HFFc6 (cell line): ENCODE measurements at regions not wholly inside any gene's neighbourhood (a gene's known extent, or its start where the extent isn't known, plus 50 kb on each side); places are given as distances from the start of the nearest gene placed in this dataset.
"Not testable (repeated sequence)": the region's sequence is repeated elsewhere in the genome, so short reads cannot be mapped to it uniquely, and the experiment has no call there.

Experiments used
- DNase-seq: peaks from one replicate; pipeline ENCODE4 v3.0.0-alpha.2; 2018
- H3K27ac Mint-ChIP-seq: 2 replicates; pipeline ENCODE4 v1.8.0; 2020; ENCODE audit warnings: mild to moderate bottlenecking, mixed read lengths
- H3K27me3 Mint-ChIP-seq: 2 replicates; pipeline ENCODE4 v1.8.0; 2021; ENCODE audit warnings: mild to moderate bottlenecking, moderate library complexity, mixed read lengths; ENCODE audit not compliant: insufficient read depth
- H3K36me3 Mint-ChIP-seq: 2 replicates; pipeline ENCODE4 v1.8.0; 2021; ENCODE audit warnings: low read depth, mixed read lengths
- H3K4me1 Mint-ChIP-seq: 2 replicates; pipeline ENCODE4 v1.8.0; 2020; ENCODE audit warnings: low read depth, mixed read lengths
- H3K4me3 Mint-ChIP-seq: 2 replicates; pipeline ENCODE4 v1.8.0; 2020; ENCODE audit warnings: mild to moderate bottlenecking, moderate library complexity, mixed read lengths
- H3K9me3 Mint-ChIP-seq: 2 replicates; pipeline ENCODE4 v1.8.0; 2020; ENCODE audit warnings: mild to moderate bottlenecking, mixed read lengths
- TF ChIP-seq, protein P1 (sequence below): fragments of 200-600 bp; sonication (generic); IDR thresholded peaks from 2 replicates; pipeline ENCODE4 v1.5.0; 2021; ENCODE audit warnings: antibody characterized with exemption, mild to moderate bottlenecking

- TF ChIP-seq, protein P1, sequence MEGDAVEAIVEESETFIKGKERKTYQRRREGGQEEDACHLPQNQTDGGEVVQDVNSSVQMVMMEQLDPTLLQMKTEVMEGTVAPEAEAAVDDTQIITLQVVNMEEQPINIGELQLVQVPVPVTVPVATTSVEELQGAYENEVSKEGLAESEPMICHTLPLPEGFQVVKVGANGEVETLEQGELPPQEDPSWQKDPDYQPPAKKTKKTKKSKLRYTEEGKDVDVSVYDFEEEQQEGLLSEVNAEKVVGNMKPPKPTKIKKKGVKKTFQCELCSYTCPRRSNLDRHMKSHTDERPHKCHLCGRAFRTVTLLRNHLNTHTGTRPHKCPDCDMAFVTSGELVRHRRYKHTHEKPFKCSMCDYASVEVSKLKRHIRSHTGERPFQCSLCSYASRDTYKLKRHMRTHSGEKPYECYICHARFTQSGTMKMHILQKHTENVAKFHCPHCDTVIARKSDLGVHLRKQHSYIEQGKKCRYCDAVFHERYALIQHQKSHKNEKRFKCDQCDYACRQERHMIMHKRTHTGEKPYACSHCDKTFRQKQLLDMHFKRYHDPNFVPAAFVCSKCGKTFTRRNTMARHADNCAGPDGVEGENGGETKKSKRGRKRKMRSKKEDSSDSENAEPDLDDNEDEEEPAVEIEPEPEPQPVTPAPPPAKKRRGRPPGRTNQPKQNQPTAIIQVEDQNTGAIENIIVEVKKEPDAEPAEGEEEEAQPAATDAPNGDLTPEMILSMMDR, result no peak
- H3K27ac Mint-ChIP-seq, result no peak overlapping the region
- no peak overlapping the region for H3K4me3 Mint-ChIP-seq
These were observed 54.9 kb upstream of the ZNF678 start for GRCh38 chr1:227508431-227508830.

DNA sequence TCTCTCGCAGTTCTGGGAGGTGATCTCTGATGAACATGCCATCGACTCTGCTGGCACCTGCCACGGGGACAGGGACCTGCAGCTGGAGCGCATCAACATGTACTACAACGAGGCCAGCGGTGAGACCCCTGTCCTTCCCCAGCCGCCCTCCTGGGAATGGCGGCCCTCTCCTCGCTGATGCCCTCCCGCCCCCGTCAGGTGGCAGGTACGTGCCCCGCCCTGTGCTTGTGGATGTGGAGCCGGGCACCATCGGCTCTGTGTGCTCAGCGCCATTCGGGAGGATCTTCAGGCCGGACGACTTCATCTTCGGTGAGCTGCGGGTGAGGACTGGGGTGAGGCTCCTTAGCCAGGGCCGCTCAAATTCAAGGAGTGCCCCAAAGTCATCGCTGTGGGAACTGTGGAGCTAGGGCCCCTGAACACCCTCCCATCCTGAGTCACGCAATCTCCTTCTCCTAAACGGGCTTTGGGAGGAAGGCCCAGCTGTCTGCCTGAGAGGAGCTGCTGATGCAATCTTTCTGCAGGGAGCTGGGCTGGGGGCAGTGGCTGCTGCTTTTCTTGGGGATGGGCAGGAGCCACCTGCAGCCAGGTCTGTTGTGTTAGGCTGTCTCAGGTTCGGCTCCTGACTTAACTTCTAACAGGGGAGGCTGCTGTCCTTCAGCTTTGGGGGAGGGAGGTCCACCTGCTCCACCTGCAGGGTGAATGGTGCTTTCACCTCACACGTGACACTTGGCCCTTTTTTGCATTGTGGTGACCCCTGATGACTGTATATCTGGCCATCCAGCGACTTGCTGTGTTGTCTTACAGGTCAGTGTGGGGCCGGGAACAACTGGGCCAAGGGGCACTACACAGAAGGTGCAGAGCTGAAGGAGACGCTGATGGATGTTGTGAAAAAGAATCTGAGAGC, 56.6 kb upstream of the ZNF678 start:
- DNase-seq, H3K27ac Mint-ChIP-seq, H3K27me3 Mint-ChIP-seq, H3K4me1 Mint-ChIP-seq, H3K9me3 Mint-ChIP-seq, H3K4me3 Mint-ChIP-seq, H3K36me3 Mint-ChIP-seq: not testable (repeated sequence)

More at GRCh38 chr1:227508431-227508830, 54.9 kb upstream of the ZNF678 start:
- no peak for DNase-seq
- Mint-ChIP-seq H3K4me1 (no peaks in the 10 kb centered on the region), H3K27me3 (peaks cover 10% of the 10 kb centered on the region), H3K9me3 (no peaks in the 10 kb centered on the region), H3K36me3 (no peaks in the 10 kb centered on the region)

GRCh38 chr1:227496045-227496444, 67.3 kb upstream of the ZNF678 start:
- not testable (repeated sequence) for H3K9me3 Mint-ChIP-seq, H3K27me3 Mint-ChIP-seq, H3K27ac Mint-ChIP-seq

DNA sequence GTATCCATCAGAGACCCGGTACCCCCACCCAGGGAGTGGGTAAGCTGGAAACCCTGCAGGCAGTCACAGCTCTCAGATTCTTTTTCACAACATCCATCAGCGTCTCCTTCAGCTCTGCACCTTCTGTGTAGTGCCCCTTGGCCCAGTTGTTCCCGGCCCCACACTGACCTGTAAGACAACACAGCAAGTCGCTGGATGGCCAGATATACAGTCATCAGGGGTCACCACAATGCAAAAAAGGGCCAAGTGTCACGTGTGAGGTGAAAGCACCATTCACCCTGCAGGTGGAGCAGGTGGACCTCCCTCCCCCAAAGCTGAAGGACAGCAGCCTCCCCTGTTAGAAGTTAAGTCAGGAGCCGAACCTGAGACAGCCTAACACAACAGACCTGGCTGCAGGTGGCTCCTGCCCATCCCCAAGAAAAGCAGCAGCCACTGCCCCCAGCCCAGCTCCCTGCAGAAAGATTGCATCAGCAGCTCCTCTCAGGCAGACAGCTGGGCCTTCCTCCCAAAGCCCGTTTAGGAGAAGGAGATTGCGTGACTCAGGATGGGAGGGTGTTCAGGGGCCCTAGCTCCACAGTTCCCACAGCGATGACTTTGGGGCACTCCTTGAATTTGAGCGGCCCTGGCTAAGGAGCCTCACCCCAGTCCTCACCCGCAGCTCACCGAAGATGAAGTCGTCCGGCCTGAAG, 69.3 kb upstream of the ZNF678 start:
- DNase-seq, H3K4me3 Mint-ChIP-seq, H3K9me3 Mint-ChIP-seq, H3K27me3 Mint-ChIP-seq, H3K4me1 Mint-ChIP-seq, H3K27ac Mint-ChIP-seq, H3K36me3 Mint-ChIP-seq: not testable (repeated sequence)

More at GRCh38 chr1:227496045-227496444, 67.3 kb upstream of the ZNF678 start:
- DNase-seq, H3K4me3 Mint-ChIP-seq, H3K4me1 Mint-ChIP-seq, H3K36me3 Mint-ChIP-seq: not testable (repeated sequence)

GRCh38 chr1:227490478-227490877, 72.9 kb upstream of the ZNF678 start:
- no peaks in the 10 kb centered on the region for H3K36me3 Mint-ChIP-seq
- TF ChIP-seq, protein P1, result no peak
- no peak overlapping the region for H3K4me3 Mint-ChIP-seq
- no peak overlapping the region for H3K27ac Mint-ChIP-seq
- H3K4me1 Mint-ChIP-seq, result no peaks in the 10 kb centered on the region
- H3K27me3 Mint-ChIP-seq, result peaks cover 10% of the 10 kb centered on the region
- DNase-seq, result no peak
- H3K9me3 Mint-ChIP-seq, result no peaks in the 10 kb centered on the region

DNA sequence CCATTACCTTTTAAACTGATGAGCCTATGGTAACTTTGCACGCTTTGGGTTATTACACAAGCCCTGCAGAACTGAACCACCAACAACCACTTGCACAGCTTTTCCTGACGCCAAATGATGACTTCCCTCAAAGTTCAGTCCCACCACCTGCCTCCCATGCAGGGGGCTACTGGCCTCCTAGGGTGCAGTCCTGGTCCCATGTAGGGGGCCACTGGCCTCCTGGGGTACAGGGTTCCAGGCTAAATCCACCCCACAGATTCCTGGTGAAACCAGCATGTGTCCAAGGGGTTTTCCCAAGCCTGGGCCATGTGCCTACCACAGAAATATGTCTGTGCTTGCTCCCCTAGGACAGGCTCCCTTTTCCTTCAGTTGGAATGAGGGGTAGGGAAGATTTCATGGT, 73.4 kb upstream of the ZNF678 start:
- TF ChIP-seq, protein P1, result no peak
- no peaks in the 10 kb centered on the region for H3K4me1 Mint-ChIP-seq
- H3K4me3 Mint-ChIP-seq, result no peak overlapping the region
- no peaks in the 10 kb centered on the region for H3K36me3 Mint-ChIP-seq
- no peak overlapping the region for H3K27ac Mint-ChIP-seq
- H3K27me3 Mint-ChIP-seq, result peaks cover 10% of the 10 kb centered on the region
- DNase-seq, result no peak
- H3K9me3 Mint-ChIP-seq, result no peaks in the 10 kb centered on the region

DNA sequence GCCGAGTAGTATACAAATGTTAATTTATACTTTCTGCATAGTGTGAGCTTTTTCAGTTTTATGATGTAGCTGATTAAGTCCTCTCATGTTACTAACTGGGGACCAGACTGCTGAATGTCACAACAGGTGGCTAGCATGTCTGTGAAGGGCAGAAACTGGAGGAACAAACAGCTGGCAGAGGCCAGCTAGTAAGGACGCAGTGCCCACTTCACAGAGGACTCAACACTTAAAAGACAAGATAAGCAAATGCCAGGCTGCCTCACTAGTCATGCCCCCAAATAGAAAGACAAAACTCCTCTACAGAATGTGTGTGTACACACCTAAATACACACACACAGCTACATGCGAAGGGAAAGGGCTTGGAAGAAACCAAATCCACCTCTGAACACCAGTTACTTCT, 73.8 kb upstream of the ZNF678 start:
- no peaks in the 10 kb centered on the region for H3K4me1 Mint-ChIP-seq
- DNase-seq, result no peak
- H3K36me3 Mint-ChIP-seq, result no peaks in the 10 kb centered on the region
- H3K9me3 Mint-ChIP-seq, result no peaks in the 10 kb centered on the region
- no peak overlapping the region for H3K27ac Mint-ChIP-seq
- TF ChIP-seq, protein P1, result no peak
- peaks cover 10% of the 10 kb centered on the region for H3K27me3 Mint-ChIP-seq
- no peak overlapping the region for H3K4me3 Mint-ChIP-seq
